LHCN-M2 (cell line): ENCODE measurements at regions not wholly inside any gene's neighbourhood (a gene's known extent, or its start where the extent isn't known, plus 50 kb on each side); places are given as distances from the start of the nearest gene placed in this dataset.

ENCODE experiments used
- DNase-seq: peaks from one replicate; pipeline ENCODE4 v3.0.0-alpha.2; 2012; ENCODE audit warnings: low read depth

- no peak for DNase-seq
Observed at GRCh38 chr7:156309016-156309620, 331.5 kb upstream of the RNF32 start.

- DNase-seq = no peak
Observed at GRCh38 chr7:156307193-156307592, 333.4 kb upstream of the RNF32 start.

GRCh38 chr7:156305351-156305750, 335.2 kb upstream of the RNF32 start:
- DNase-seq = no peak

- no peak for DNase-seq
Observed at GRCh38 chr7:156282816-156283215, 357.8 kb upstream of the RNF32 start.

GRCh38 chr7:156279635-156280034, 360.9 kb upstream of the RNF32 start:
- DNase-seq = no peak

GRCh38 chr7:156275292-156275691, 365.3 kb upstream of the RNF32 start:
- DNase-seq = no peak

GRCh38 chr7:156274557-156274956, 366.0 kb upstream of the RNF32 start:
- no peak for DNase-seq

GRCh38 chr7:156261581-156261980, 379.0 kb upstream of the RNF32 start:
- no peak for DNase-seq

GRCh38 chr7:156257904-156258303, 382.7 kb upstream of the RNF32 start:
- no peak for DNase-seq

- no peak for DNase-seq
Observed at GRCh38 chr7:156255635-156256034, 384.9 kb upstream of the RNF32 start.

GRCh38 chr7:156251861-156252260, 388.7 kb upstream of the RNF32 start:
- DNase-seq = no peak

GRCh38 chr7:156240532-156240931, 400.0 kb upstream of the RNF32 start:
- DNase-seq = no peak

- no peak for DNase-seq
Observed at GRCh38 chr7:156238366-156239133, 402.0 kb upstream of the RNF32 start.

GRCh38 chr7:156237614-156238013, 403.0 kb upstream of the RNF32 start:
- DNase-seq = no peak

GRCh38 chr7:156236936-156237599, 403.5 kb upstream of the RNF32 start:
- DNase-seq = no peak

- no peak for DNase-seq
Observed at GRCh38 chr7:156236181-156236889, 404.2 kb upstream of the RNF32 start.

GRCh38 chr7:156234666-156235494, 405.7 kb upstream of the RNF32 start:
- no peak for DNase-seq

GRCh38 chr7:156234192-156234591, 406.4 kb upstream of the RNF32 start:
- DNase-seq = no peak

GRCh38 chr7:156232931-156233705, 407.5 kb upstream of the RNF32 start:
- no peak for DNase-seq

- no peak for DNase-seq
Observed at GRCh38 chr7:156230576-156230975, 410.0 kb upstream of the RNF32 start.

GRCh38 chr7:156224833-156225225, 412.6 kb upstream of the SHH start:
- DNase-seq = no peak
